B cell (primary cell): ENCODE measurements at regions not wholly inside any gene's neighbourhood (a gene's known extent, or its start where the extent isn't known, plus 50 kb on each side); places are given as distances from the start of the nearest gene placed in this dataset.

ENCODE experiments used
- EZH2 ChIP-seq: IDR thresholded peaks from 2 replicates; pipeline ENCODE4 v1.6.1; 2012; ENCODE audit warnings: borderline replicate concordance, low read depth, mild to moderate bottlenecking, moderate library complexity, low read length; ENCODE audit not compliant: insufficient read depth, poor library complexity, severe bottlenecking
- TF ChIP-seq, protein P1 (sequence below): fragments of 200-600 bp; IDR thresholded peaks from one replicate; pipeline ENCODE4 v1.8.0; 2022; ENCODE audit warnings: antibody characterized with exemption, mild to moderate bottlenecking

DNA sequence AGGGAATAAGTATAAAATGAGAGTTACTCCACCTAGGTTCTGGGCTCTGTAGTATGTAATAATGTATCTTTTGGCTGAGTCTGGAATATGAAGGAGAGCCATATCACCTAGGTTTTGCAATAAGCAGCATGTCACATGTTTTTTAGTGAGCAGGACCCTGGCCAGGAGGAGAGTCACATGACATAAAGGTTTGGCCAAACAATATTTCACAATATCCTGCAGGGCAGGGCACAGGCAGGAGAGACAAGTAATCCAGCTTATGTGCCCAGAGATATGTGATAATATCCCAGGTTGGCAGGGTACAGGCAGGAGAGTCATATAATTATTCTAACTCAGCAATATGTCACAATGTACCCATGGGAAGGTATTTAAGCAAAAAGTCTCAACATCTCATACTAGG lies 1169.6 kb upstream of the AMELY start:
- TF ChIP-seq, protein P1, sequence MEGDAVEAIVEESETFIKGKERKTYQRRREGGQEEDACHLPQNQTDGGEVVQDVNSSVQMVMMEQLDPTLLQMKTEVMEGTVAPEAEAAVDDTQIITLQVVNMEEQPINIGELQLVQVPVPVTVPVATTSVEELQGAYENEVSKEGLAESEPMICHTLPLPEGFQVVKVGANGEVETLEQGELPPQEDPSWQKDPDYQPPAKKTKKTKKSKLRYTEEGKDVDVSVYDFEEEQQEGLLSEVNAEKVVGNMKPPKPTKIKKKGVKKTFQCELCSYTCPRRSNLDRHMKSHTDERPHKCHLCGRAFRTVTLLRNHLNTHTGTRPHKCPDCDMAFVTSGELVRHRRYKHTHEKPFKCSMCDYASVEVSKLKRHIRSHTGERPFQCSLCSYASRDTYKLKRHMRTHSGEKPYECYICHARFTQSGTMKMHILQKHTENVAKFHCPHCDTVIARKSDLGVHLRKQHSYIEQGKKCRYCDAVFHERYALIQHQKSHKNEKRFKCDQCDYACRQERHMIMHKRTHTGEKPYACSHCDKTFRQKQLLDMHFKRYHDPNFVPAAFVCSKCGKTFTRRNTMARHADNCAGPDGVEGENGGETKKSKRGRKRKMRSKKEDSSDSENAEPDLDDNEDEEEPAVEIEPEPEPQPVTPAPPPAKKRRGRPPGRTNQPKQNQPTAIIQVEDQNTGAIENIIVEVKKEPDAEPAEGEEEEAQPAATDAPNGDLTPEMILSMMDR: no peak
- no peak for TF ChIP-seq EZH2
